Neural crest cell (in vitro differentiated cells): ENCODE measurements at regions not wholly inside any gene's neighbourhood (a gene's known extent, or its start where the extent isn't known, plus 50 kb on each side); places are given as distances from the start of the nearest gene placed in this dataset.

Source experiments
- DNase-seq: peaks from one replicate; pipeline ENCODE4 v3.0.0; 2021; ENCODE audit warnings: low read depth, mixed read lengths, low spot score
- H3K27ac Mint-ChIP-seq: one replicate; pipeline ENCODE4 v1.8.0; 2021; ENCODE audit warnings: mild to moderate bottlenecking, mixed read lengths; ENCODE audit not compliant: unreplicated experiment
- H3K27me3 Mint-ChIP-seq: 2 replicates; pipeline ENCODE4 v1.8.0; 2021; ENCODE audit warnings: low read depth, mild to moderate bottlenecking, mixed read lengths
- H3K36me3 Mint-ChIP-seq: 2 replicates; pipeline ENCODE4 v1.8.0; 2021; ENCODE audit warnings: low read depth, mild to moderate bottlenecking, mixed read lengths
- H3K4me1 Mint-ChIP-seq: 2 replicates; pipeline ENCODE4 v1.8.0; 2021; ENCODE audit warnings: mixed read lengths
- H3K4me3 Mint-ChIP-seq: one replicate; pipeline ENCODE4 v1.8.0; 2021; ENCODE audit warnings: mild to moderate bottlenecking, mixed read lengths
- H3K9me3 Mint-ChIP-seq: 2 replicates; pipeline ENCODE4 v1.8.0; 2021; ENCODE audit warnings: mixed read lengths
- TF ChIP-seq, protein P1 (sequence below): fragments of 200-600 bp; sonication (generic); conservative IDR thresholded peaks from 2 replicates; pipeline ENCODE4 v1.5.0; 2021; ENCODE audit warnings: antibody characterized with exemption, mild to moderate bottlenecking

DNA sequence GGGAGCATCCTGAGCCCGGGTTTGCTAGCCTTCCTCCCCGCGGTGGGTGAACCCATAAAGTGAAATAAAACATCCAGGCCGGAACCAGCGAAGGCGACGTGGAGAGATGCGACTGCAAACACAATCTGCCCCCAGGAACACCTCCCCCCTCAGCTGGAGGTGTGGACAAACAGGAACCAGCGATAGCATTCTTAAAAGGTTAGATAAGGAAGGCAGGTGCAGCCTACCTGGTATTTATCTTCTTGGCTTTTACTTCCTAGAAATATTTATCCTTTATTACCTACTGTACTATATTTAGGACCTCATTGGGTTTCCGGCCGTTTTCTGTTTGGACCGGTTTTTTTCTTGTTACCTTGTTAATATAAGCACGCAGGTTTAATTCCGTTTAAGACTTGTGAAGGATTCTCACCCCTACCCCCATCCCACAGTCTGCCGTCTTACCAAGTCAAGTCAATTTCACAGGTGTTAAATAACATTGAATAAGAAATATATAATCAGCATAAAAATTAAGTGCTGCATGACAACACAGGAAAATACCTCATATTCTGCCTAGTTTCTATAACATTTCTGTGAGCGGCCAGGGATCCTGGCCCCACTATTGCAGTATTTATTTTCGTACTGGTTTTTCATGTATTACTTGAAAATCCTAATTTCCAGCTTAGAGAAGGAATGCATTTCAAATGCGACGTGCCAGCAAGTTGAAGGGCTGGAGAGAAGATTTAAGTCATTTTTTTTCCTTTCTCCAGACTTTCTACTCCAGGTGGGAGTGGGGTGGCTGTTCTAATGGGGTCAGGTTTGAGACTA lies 224.0 kb upstream of the ID2 start:
- TF ChIP-seq, protein P1, sequence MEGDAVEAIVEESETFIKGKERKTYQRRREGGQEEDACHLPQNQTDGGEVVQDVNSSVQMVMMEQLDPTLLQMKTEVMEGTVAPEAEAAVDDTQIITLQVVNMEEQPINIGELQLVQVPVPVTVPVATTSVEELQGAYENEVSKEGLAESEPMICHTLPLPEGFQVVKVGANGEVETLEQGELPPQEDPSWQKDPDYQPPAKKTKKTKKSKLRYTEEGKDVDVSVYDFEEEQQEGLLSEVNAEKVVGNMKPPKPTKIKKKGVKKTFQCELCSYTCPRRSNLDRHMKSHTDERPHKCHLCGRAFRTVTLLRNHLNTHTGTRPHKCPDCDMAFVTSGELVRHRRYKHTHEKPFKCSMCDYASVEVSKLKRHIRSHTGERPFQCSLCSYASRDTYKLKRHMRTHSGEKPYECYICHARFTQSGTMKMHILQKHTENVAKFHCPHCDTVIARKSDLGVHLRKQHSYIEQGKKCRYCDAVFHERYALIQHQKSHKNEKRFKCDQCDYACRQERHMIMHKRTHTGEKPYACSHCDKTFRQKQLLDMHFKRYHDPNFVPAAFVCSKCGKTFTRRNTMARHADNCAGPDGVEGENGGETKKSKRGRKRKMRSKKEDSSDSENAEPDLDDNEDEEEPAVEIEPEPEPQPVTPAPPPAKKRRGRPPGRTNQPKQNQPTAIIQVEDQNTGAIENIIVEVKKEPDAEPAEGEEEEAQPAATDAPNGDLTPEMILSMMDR = no peak
- no peaks in the 10 kb centered on the region for H3K9me3 Mint-ChIP-seq
- no peak for DNase-seq
- H3K27ac Mint-ChIP-seq = no peak overlapping the region
- H3K36me3 Mint-ChIP-seq = no peaks in the 10 kb centered on the region
- H3K4me1 Mint-ChIP-seq = peaks cover 4% of the 10 kb centered on the region
- peaks cover 2% of the 10 kb centered on the region for H3K27me3 Mint-ChIP-seq
- no peak overlapping the region for H3K4me3 Mint-ChIP-seq

- DNase-seq = no peak
- Mint-ChIP-seq H3K27ac (no peak overlapping the region), H3K4me3 (no peak overlapping the region), H3K36me3 (no peaks in the 10 kb centered on the region), H3K9me3 (no peaks in the 10 kb centered on the region), H3K27me3 (peaks cover 2% of the 10 kb centered on the region), H3K4me1 (peaks cover 4% of the 10 kb centered on the region)
- TF ChIP-seq, protein P1 = no peak
Measured at GRCh38 chr2:8458503-8459459, 223.1 kb upstream of the ID2 start.

- Mint-ChIP-seq H3K4me1 (peaks cover 4% of the 10 kb centered on the region), H3K9me3 (no peaks in the 10 kb centered on the region), H3K27ac (no peak overlapping the region), H3K27me3 (peaks cover 2% of the 10 kb centered on the region), H3K36me3 (no peaks in the 10 kb centered on the region), H3K4me3 (no peak overlapping the region)
- TF ChIP-seq, protein P1 = no peak
- DNase-seq = no peak
Measured at GRCh38 chr2:8459474-8459873, 222.4 kb upstream of the ID2 start.

- Mint-ChIP-seq H3K9me3 (no peaks in the 10 kb centered on the region), H3K4me3 (no peak overlapping the region), H3K4me1 (no peaks in the 10 kb centered on the region), H3K27me3 (peaks cover 2% of the 10 kb centered on the region), H3K36me3 (no peaks in the 10 kb centered on the region), H3K27ac (no peak overlapping the region)
- no peak for DNase-seq
- TF ChIP-seq, protein P1 = no peak
Measured at GRCh38 chr2:8461341-8461740, 220.5 kb upstream of the ID2 start.

GRCh38 chr2:8462280-8462679 lies 219.6 kb upstream of the ID2 start:
- Mint-ChIP-seq H3K4me1 (no peaks in the 10 kb centered on the region), H3K27me3 (peaks cover 2% of the 10 kb centered on the region), H3K9me3 (no peaks in the 10 kb centered on the region), H3K27ac (no peak overlapping the region), H3K36me3 (no peaks in the 10 kb centered on the region), H3K4me3 (no peak overlapping the region)
- no peak for DNase-seq
- TF ChIP-seq, protein P1 = no peak
